Neural progenitor cell (in vitro differentiated cells): ENCODE measurements at regions not wholly inside any gene's neighbourhood (a gene's known extent, or its start where the extent isn't known, plus 50 kb on each side); places are given as distances from the start of the nearest gene placed in this dataset.

Experiments used
- EZH2 ChIP-seq: fragments of 200-600 bp; sonication (generic); IDR thresholded peaks from 2 replicates; pipeline ENCODE4 v1.6.1; 2017; ENCODE audit warnings: antibody characterized with exemption, mild to moderate bottlenecking, moderate library complexity
- EZH2phosphoT487 ChIP-seq: fragments of 200-600 bp; sonication (generic); IDR thresholded peaks from 2 replicates; pipeline ENCODE4 v1.6.1; 2017; ENCODE audit warnings: antibody characterized with exemption
- TF ChIP-seq, protein P1 (sequence below): fragments of 200-600 bp; sonication (generic); IDR thresholded peaks from 2 replicates; pipeline ENCODE4 v1.5.1; 2017; ENCODE audit warnings: antibody characterized with exemption, mild to moderate bottlenecking

DNA sequence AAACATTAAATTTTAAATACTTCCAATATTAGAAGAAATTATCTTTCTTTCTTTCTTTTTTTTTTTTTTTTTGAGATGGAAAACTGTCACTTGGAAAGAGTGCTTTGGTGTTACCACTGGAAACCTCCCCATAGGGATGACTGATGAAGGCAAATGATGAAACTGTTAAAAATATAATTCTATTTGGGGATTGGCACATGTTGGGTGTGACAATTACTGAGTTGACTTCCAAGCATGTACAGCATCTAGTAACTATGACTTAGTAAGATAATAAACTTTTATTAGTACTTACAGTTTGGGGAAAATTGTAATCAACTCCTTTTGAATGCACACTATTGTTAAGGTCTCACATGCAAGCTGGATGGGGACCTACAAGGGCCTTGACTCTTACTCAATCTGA, 592.5 kb downstream of the KCTD12 start:
- TF ChIP-seq EZH2 (no peak), EZH2phosphoT487 (no peak)
- TF ChIP-seq, protein P1, sequence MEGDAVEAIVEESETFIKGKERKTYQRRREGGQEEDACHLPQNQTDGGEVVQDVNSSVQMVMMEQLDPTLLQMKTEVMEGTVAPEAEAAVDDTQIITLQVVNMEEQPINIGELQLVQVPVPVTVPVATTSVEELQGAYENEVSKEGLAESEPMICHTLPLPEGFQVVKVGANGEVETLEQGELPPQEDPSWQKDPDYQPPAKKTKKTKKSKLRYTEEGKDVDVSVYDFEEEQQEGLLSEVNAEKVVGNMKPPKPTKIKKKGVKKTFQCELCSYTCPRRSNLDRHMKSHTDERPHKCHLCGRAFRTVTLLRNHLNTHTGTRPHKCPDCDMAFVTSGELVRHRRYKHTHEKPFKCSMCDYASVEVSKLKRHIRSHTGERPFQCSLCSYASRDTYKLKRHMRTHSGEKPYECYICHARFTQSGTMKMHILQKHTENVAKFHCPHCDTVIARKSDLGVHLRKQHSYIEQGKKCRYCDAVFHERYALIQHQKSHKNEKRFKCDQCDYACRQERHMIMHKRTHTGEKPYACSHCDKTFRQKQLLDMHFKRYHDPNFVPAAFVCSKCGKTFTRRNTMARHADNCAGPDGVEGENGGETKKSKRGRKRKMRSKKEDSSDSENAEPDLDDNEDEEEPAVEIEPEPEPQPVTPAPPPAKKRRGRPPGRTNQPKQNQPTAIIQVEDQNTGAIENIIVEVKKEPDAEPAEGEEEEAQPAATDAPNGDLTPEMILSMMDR = no peak
